GM12878 (cell line): ENCODE measurements at regions not wholly inside any gene's neighbourhood (a gene's known extent, or its start where the extent isn't known, plus 50 kb on each side); places are given as distances from the start of the nearest gene placed in this dataset.

ENCODE experiments used
- ATAC-seq: fragments of 200-7000 bp; cut with Tn5 transposase; 3 replicates; pipeline ENCODE4 v1.9.1; 2020; ENCODE audit warnings: mild to moderate bottlenecking, moderate library complexity
- BruUV-seq: library from RNA; stranded (reverse); fragments of 400-500 nt; replicated peaks from 2 replicates; lab custom pipeline; 2021; lab: Mats Ljungman, UMichigan
- CTCF ChIA-PET: fragments of 300-600 bp; sonication (Branson Sonifier 250); formaldehyde crosslinking; extraction: SDS; loops from one replicate; lab custom pipeline; 2021; ENCODE audit warnings: inconsistent platforms; lab: Yijun Ruan, JAX
- POLR2A ChIA-PET: fragments of 350-600 bp; formaldehyde crosslinking; extraction: SDS; loops from one replicate; lab custom pipeline; 2021; ENCODE audit warnings: inconsistent platforms; lab: Charles Lee
- RAD21 ChIA-PET: fragments of 300-600 bp; sonication (Branson Sonifier 250); formaldehyde crosslinking; loops from one replicate; lab custom pipeline; 2023; ENCODE audit warnings: antibody characterized with exemption; ENCODE audit not compliant: unreplicated experiment; lab: Charles Lee
- SMC1A ChIA-PET: fragments of 300-600 bp; sonication (Branson Sonifier 250); formaldehyde crosslinking; loops from one replicate; lab custom pipeline; 2023; ENCODE audit not compliant: unreplicated experiment, uncharacterized antibody; lab: Charles Lee
- DNase-seq: peaks from one replicate; pipeline ENCODE4 v3.0.0-alpha.2; 2011; ENCODE audit warnings: low read depth, low spot score
- FAIRE-seq: peaks from 3 replicates; lab custom pipeline; 2011; peaks lifted over from hg19 to GRCh38; lab: Jason Lieb, UNC
- H2AFZ ChIP-seq: 2 replicates; pipeline ENCODE4 v1.6.0; 2011; ENCODE audit warnings: low read depth, low read length, control low read depth; ENCODE audit not compliant: control insufficient read depth
- H3K27ac ChIP-seq: 2 replicates; pipeline ENCODE4 v1.5.1; 2011; ENCODE audit warnings: control low read depth; ENCODE audit not compliant: control insufficient read depth, insufficient read depth
- H3K27me3 ChIP-seq, 2 experiments: replicated peaks in 1 of 2; 2 replicates each; pipeline versions ENCODE4 v1.6.0 to v1.6.1; 2011; ENCODE audit warnings: low read length in 1 of 2; ENCODE audit not compliant: control insufficient read depth in 2 of 2, insufficient read depth in 2 of 2
- H3K36me3 ChIP-seq, 2 experiments: 2 replicates each; pipeline ENCODE4 v1.5.1; 2011; ENCODE audit warnings: low read length in 1 of 2; ENCODE audit not compliant: control insufficient read depth in 2 of 2, insufficient read depth in 2 of 2
- H3K4me1 ChIP-seq: 2 replicates; pipeline ENCODE4 v1.6.1; 2011; ENCODE audit warnings: mild to moderate bottlenecking, low read length, moderate library complexity, mixed read lengths; ENCODE audit not compliant: control insufficient read depth, insufficient read depth
- H3K4me2 ChIP-seq: 2 replicates; pipeline ENCODE4 v1.6.0; 2011; ENCODE audit warnings: control low read depth; ENCODE audit not compliant: control insufficient read depth, insufficient read depth
- H3K4me3 ChIP-seq: fragments of 200-600 bp; sonication (generic); 2 replicates; pipeline ENCODE4 v1.5.1; 2016
- H3K79me2 ChIP-seq: 2 replicates; pipeline ENCODE4 v1.6.0; 2011; ENCODE audit warnings: low read length; ENCODE audit not compliant: control insufficient read depth, insufficient read depth
- H3K9ac ChIP-seq: 2 replicates; pipeline ENCODE4 v1.8.0; 2011; ENCODE audit warnings: low read length, control low read depth, mixed read lengths; ENCODE audit not compliant: control insufficient read depth, insufficient read depth
- H3K9me3 ChIP-seq: replicated peaks from 3 replicates; pipeline ENCODE4 v1.5.1; 2011; ENCODE audit warnings: mild to moderate bottlenecking, low read length; ENCODE audit not compliant: control insufficient read depth, insufficient read depth
- H4K20me1 ChIP-seq: 2 replicates; pipeline ENCODE4 v1.6.0; 2011; ENCODE audit not compliant: control insufficient read depth, insufficient read depth
- BCL11A ChIP-seq: IDR thresholded peaks from 2 replicates; pipeline ENCODE4 v1.6.1; 2011; ENCODE audit warnings: low read depth, low read length
- CHD2 ChIP-seq: IDR thresholded peaks from 2 replicates; pipeline ENCODE4 v1.6.1; 2011; ENCODE audit warnings: low read depth, low read length, improper control_type of control experiment, borderline replicate concordance
- CREB1 ChIP-seq: IDR thresholded peaks from 2 replicates; pipeline ENCODE4 v1.6.1; 2012; ENCODE audit warnings: low read depth, mild to moderate bottlenecking, inconsistent platforms
- E2F8 ChIP-seq: fragments of 450-650 bp; IDR thresholded peaks from 2 replicates; pipeline ENCODE4 v1.6.1; 2018; ENCODE audit warnings: mild to moderate bottlenecking, low read depth, moderate library complexity; ENCODE audit not compliant: partially characterized antibody
- FOXM1 ChIP-seq: IDR thresholded peaks from 2 replicates; pipeline ENCODE4 v1.6.1; 2012; ENCODE audit warnings: low read depth, mild to moderate bottlenecking, inconsistent platforms, low read length, moderate library complexity
- HDAC6 ChIP-seq: fragments of 200-600 bp; sonication (generic); IDR thresholded peaks from one replicate; pipeline ENCODE4 v1.8.0; 2017; ENCODE audit warnings: antibody characterized with exemption; ENCODE audit not compliant: unreplicated experiment
- MLLT1 ChIP-seq: fragments of 450-650 bp; IDR thresholded peaks from 2 replicates; pipeline ENCODE4 v1.6.1; 2016; ENCODE audit warnings: mild to moderate bottlenecking
- NFIC ChIP-seq: IDR thresholded peaks from 2 replicates; pipeline ENCODE4 v1.6.1; 2012; ENCODE audit warnings: low read depth, mild to moderate bottlenecking, inconsistent platforms, low read length, moderate library complexity
- NR2C2 ChIP-seq: IDR thresholded peaks from 2 replicates; pipeline ENCODE4 v1.6.1; 2011; ENCODE audit warnings: borderline replicate concordance, low read depth; ENCODE audit not compliant: control insufficient read depth, insufficient read length
- NR2F1 ChIP-seq: fragments of 450-650 bp; conservative IDR thresholded peaks from 2 replicates; pipeline ENCODE4 v1.6.1; 2017; ENCODE audit warnings: mild to moderate bottlenecking
- PAX8 ChIP-seq: fragments of 450-650 bp; IDR thresholded peaks from 2 replicates; pipeline ENCODE4 v1.6.1; 2017; ENCODE audit warnings: mild to moderate bottlenecking, moderate library complexity
- PML ChIP-seq: IDR thresholded peaks from 2 replicates; pipeline ENCODE4 v1.6.1; 2012; ENCODE audit warnings: low read length, inconsistent platforms
- RAD21 ChIP-seq: IDR thresholded peaks from 2 replicates; pipeline ENCODE4 v1.6.1; 2011; ENCODE audit warnings: mild to moderate bottlenecking, low read depth, low read length, moderate library complexity; ENCODE audit not compliant: insufficient read depth
- SMAD5 ChIP-seq: IDR thresholded peaks from 2 replicates; pipeline ENCODE4 v1.6.1; 2016; ENCODE audit warnings: antibody characterized with exemption, low read depth
- WRNIP1 ChIP-seq: IDR thresholded peaks from 2 replicates; pipeline ENCODE4 v1.6.1; 2011; ENCODE audit warnings: low read depth, low read length, improper control_type of control experiment, borderline replicate concordance
- WGBS: methylation state at CpG from one replicate; pipeline ENCODE4 v1.1.6; 2016; ENCODE audit warnings: low lambda C conversion rate; ENCODE audit not compliant: insufficient replicate concordance, insufficient coverage; ENCODE audit errors: missing lambda C conversion rate; 5-methylcytosine and 5-hydroxymethylcytosine counted together
- in situ Hi-C: fragments of 300-500 bp; cut with MboI; formaldehyde crosslinking; loops from 9 replicates; pipeline ENCODE4 v1.14.3; 2018; ENCODE audit warnings: mixed read lengths
- intact Hi-C: fragments of 100-400 bp; cut with micrococcal nuclease; formaldehyde crosslinking; loops from one replicate; pipeline ENCODE4 v1.14.2; 2022; ENCODE audit not compliant: unreplicated experiment
- TF ChIP-seq, protein P1 (sequence below): IDR thresholded peaks from 2 replicates; pipeline ENCODE4 v1.6.1; 2011; ENCODE audit warnings: borderline replicate concordance, low read depth, mild to moderate bottlenecking, moderate library complexity, low read length; ENCODE audit not compliant: insufficient read depth, poor library complexity, severe bottlenecking

DNA sequence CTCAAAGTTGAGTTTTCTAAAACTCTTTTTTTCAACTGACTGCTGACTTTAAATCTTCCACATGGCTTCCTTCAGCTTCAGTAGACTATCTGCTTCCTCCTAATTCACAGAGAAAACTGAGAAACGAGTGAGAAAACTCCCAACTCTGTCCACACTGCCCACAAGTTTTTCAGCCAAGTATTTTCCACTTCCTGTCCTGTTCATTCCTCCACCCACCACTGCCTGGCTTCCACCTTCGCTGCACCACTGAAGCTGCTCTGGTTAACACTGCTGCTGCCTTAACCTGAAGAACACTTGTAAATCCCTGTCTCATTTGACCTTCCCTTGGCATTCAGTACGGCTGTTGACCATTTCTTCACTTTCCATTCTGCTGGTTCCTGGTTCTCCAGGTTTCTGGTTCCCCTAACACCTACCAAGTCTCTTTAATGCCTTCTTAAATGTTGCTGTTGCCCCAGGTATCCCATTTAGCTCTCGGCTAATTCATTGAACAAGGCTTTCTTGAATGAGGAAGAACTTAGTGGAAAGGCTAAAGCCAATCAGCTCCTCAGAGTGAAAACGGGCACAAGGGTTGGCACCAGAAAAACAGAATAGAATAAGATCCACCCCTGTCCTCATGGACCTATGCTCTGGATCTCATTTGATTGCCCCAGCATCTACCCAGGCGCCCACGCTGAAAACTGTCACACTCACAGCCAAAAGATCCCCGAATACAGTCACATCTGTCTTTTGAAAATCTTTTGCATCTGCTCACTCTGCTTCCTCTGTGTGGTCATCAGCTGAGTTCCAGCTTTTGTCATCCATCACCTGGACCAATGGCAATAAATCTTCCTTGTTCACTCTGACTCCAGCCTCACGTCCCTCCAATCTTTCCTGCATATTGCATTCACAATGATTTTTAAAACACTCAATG is 104.4 kb upstream of the TAB2 start:
- H4K20me1 ChIP-seq: no peaks in the 10 kb centered on the region
- FAIRE-seq (peak; percentile 49), ATAC-seq (peak; percentile 64), DNase-seq (no peak)
- no peaks in the 10 kb centered on the region for H3K36me3 ChIP-seq
- RAD21 ChIA-PET: interaction anchor here (0.9 to 3.8 kb wide), 16 partner anchors 9 to 270 kb away, joined by 3 to 20 read pairs (median 3); no protein-coding TSS in a partner anchor
- no peaks in the 10 kb centered on the region for H3K79me2 ChIP-seq
- H3K4me1 ChIP-seq: peaks cover 51% of the 10 kb centered on the region
- POLR2A ChIA-PET: interaction anchor here (0.5 to 1.5 kb wide), 6 partner anchors 18 to 219 kb away, joined by 3 to 4 read pairs (median 4); no protein-coding TSS in a partner anchor
- peak overlapping the region; percentile 85 for H3K4me2 ChIP-seq
- no TSS peak for BruUV-seq
- H3K27me3 ChIP-seq: no peaks in the 10 kb centered on the region
- SMC1A ChIA-PET: interaction anchor here (0.6 to 11.2 kb wide), 31 partner anchors 9 to 1544 kb away, joined by 3 to 116 read pairs (median 5); partner anchors contain the start of gene TAB2
- intact Hi-C loops (loop anchor here (2.0 to 5.0 kb wide), 3 partner anchors 66 to 131 kb away; no protein-coding TSS in a partner anchor), in situ Hi-C loops (no loop called here)
- CTCF ChIA-PET: interaction anchor here (0.6 to 3.3 kb wide), 5 partner anchors 18 to 219 kb away, joined by 3 to 10 read pairs (median 4); no protein-coding TSS in a partner anchor
- peak overlapping the region; percentile 54 for H3K27ac ChIP-seq
- H3K4me3 ChIP-seq: peak overlapping the region; percentile 37; the same call in 1 of the 2 replicates
- peak overlapping the region; percentile 2; the same call in 1 of the 2 replicates for H3K9ac ChIP-seq
- WGBS: under 1% methylated on average over 9 of the region's 9 CpGs
- H2AFZ ChIP-seq: peak overlapping the region; percentile 57; the same call in 1 of the 2 replicates
- no peaks in the 10 kb centered on the region for H3K9me3 ChIP-seq
- TF ChIP-seq MLLT1 (0 out of 2 replicates have a peak, but pooled peaks have one; percentile 27), CREB1 (peak; percentile 56), WRNIP1 (0 out of 2 replicates have a peak, but pooled peaks have one; percentile 23), HDAC6 (no peak), NR2F1 (0 out of 2 replicates have a peak, but pooled peaks have one; percentile 26), CHD2 (no peak), FOXM1 (peak; percentile 41; the same call in 1 of the 2 replicates), RAD21 (peak; percentile 12; the same call in 1 of the 2 replicates), E2F8 (no peak), BCL11A (peak; percentile 52), PML (peak; percentile 71; the same call in 1 of the 2 replicates), PAX8 (no peak), NR2C2 (no peak), SMAD5 (no peak), NFIC (peak; percentile 50)
- TF ChIP-seq, protein P1, sequence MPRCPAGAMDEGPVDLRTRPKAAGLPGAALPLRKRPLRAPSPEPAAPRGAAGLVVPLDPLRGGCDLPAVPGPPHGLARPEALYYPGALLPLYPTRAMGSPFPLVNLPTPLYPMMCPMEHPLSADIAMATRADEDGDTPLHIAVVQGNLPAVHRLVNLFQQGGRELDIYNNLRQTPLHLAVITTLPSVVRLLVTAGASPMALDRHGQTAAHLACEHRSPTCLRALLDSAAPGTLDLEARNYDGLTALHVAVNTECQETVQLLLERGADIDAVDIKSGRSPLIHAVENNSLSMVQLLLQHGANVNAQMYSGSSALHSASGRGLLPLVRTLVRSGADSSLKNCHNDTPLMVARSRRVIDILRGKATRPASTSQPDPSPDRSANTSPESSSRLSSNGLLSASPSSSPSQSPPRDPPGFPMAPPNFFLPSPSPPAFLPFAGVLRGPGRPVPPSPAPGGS: no peak
